GM19452 (cell line): ENCODE measurements at regions not wholly inside any gene's neighbourhood (a gene's known extent, or its start where the extent isn't known, plus 50 kb on each side); places are given as distances from the start of the nearest gene placed in this dataset.
"Not testable (repeated sequence)": the region's sequence is repeated elsewhere in the genome, so short reads cannot be mapped to it uniquely, and the experiment has no call there.

ENCODE experiments used
- ATAC-seq: cut with Tn5 transposase; IDR thresholded peaks from one replicate; pipeline ENCODE4 v1.9.1; 2021; ENCODE audit not compliant: unreplicated experiment

DNA sequence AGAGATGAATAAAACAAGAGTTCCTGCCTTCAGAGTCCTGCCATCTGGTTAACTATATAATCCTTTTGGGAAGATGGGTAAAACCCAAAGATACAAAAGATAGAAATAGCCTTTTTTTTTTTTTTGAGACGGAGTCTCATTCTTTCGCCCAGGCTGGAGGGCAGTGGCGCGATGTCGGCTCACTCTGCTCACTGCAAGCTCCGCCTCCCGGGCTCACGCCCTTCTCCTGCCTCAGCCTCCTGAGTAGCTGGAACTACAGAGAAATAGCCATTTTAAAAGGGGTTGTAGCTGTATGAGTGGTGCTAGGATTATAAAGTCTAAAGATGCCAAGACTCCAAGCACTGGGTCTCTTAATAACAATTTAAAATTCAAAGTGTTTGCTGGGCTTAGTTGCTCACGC, 97.2 kb downstream of the KDR start:
- no peak for ATAC-seq

DNA sequence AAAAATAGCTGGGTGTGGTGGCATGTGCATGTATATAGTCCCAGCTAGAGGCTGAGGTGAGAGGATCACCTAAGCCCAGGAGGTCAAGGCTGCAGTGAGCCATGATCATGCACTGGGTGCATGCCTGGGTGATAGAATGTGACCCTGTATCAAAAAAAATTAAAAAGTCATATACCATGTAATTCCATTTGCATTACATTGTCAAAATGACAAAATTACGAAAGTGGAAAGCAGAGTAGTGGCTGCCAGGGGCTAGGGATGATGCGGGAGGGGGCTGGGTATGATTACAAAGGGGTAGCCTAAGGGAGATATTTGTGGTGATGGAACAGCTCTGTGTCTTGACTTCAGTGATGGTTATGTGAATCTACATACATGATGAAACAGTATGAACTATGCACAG, 97.8 kb downstream of the KDR start:
- no peak for ATAC-seq

DNA sequence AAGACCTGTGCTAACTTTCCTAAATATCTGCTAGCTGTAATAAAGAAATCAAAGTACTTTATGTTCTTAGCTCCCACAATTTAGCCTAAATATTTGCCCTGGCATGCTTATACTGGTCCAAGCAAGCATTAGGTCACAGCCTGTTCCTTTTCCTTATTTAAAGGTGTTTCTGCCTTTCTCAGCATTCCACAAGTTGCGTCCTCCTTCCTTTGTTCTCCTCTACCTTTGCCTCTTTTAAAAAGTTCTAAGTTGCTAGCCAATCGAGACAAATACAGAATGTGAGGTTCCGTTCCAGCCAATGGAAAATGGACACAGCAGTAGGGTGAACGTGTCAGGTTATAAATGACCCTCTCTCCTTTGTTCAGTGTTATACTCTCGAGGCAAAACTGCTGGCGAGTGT, 99.9 kb downstream of the KDR start:
- not testable (repeated sequence) for ATAC-seq

DNA sequence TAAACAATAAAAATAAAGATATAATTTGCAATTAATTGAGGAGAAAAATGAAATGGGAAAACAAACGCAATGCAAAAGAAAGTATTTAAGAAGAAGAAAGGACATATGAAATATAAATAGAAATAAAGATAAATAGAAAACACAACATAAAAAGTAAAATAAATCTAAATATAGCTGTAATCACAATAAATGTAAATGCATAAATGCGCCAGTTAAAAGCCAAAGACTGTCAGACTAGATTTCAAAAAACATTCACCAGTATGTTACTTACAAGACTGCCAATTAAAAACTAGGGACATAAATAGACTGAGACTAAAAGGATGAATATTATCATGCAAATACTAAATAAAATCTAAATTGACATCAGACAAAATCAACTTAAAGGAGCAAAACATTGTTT, 102.4 kb downstream of the KDR start:
- ATAC-seq, result no peak

DNA sequence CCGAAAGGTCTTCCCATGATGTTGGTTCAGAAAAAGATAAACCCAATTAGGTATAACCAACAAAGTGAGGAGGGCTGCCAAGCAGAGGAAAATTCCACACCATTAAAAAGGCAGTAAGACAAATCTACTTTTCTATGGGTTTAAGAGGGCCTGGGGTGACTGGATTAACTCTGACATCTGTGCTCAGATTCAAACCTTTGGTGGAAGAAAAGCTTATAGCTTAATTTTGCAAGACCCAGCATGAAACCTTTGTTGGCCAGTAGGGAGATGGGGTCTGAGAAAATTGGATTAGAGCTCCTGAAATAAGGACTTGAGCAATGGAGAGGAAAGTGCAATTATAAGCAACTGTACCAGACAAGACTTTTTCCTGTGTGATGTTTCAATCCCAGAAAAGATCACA, 104.2 kb downstream of the KDR start:
- no peak for ATAC-seq

DNA sequence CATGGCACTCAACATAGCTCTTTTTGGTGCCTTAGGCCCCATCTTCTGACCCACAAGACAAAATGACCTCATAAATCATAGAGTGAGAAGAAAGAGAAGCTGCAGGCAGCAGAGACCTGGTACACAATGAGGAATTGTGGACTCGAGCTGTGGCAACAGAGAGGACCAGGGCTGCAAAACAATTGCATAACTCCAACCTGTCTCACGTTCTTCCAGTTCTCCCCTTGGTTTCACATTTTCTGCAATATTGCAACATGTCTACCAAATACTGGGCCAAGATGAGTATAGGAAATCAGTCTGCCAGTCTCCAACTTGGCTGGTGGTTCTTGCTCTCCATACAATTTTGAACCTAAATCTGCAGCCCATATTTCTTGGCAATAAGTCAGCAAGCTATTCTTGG, 105.3 kb downstream of the KDR start:
- ATAC-seq, result no peak

DNA sequence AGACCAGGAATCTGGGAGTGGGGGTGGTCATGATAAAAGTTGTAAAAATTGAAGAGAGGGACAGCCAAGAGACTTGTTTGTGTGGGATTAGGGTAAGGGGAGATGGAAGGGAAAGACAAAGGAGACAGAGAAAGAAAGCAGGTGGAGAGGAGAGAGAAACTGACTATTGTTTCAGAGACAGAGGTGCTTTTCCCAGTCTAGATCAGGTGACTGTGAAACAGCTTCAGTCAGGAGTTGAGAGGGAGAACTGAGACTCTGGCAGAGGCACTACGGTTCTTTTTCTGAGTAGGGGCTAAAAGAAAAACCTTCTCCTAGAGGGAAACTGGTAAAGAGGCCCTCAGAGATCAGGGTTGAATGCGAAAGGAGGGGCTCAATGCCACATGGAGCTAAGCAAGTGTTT, 106.4 kb downstream of the KDR start:
- no peak for ATAC-seq

DNA sequence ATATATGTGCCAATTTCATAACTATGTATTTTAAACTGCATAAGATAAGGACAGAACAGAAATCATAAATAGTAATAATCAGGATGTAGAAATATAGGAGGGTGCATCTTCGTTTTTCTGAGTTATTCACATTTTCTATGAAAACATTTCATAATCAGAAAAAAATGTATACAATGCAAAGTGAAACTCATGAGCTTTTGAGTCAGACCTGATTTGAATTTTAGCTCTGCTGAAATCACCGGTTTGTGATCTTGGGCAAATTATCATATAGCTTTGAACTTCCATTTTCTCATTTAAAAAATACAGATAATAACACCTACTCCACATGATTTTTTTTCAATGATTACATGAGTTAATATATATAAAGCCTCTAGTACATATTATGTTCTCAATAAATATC, 106.9 kb downstream of the KDR start:
- ATAC-seq, result no peak

DNA sequence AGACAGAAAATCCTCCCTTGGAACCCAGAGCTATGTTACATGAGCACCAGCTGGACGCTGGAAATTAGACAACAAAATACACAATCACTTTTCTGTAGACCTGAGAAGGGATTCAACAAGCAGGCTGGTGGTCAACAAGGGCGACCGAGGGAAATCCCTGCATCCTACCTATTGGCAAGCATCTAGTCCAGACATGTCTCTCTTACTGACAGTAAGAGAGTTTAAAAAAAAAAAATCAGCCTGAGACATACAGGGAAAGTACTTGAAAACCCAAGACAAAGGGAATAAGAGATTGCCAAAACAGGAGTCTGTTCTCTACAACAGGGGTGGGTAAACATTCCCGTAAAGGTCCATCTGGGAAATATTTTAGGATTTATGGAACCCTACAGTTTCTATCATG, 108.0 kb downstream of the KDR start:
- no peak for ATAC-seq

DNA sequence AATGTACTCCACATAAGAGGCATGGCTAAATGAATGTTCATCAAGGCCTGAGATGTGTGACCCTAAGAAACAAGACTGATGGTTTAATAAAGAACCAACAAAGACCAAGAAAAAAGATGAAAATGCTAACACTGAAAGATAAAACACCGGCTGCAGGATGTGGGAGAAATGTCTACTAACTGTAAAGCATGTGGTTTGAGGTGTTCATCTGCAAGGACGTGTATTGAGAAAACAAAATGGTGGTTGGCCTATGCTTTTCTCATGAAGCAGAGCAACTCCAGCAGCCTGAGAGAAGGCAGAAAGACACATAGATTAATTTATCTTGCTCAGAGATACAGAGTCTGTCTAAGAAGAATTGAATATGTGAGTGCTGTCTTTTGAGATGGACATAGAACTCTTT, 109.3 kb downstream of the KDR start:
- no peak for ATAC-seq

DNA sequence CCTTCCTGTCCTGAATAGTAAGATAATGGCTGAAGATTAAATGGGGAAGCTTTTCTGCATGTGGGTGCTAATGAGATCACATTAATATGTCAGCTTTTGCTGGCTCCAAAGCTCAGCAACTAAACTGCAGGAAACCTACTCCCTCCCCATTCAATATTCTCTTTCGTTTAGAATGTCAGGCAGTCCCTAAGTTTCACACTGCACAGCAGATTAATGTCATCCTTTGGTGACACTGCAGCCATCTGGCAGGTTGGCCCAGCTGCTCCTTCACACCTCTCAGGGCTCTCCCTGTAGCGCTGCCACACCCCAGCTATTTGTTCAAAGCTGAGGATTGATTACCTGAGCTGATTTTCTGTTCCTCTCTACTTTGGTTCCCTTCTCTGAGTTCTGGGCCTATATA, 110.5 kb downstream of the KDR start:
- ATAC-seq, result no peak

DNA sequence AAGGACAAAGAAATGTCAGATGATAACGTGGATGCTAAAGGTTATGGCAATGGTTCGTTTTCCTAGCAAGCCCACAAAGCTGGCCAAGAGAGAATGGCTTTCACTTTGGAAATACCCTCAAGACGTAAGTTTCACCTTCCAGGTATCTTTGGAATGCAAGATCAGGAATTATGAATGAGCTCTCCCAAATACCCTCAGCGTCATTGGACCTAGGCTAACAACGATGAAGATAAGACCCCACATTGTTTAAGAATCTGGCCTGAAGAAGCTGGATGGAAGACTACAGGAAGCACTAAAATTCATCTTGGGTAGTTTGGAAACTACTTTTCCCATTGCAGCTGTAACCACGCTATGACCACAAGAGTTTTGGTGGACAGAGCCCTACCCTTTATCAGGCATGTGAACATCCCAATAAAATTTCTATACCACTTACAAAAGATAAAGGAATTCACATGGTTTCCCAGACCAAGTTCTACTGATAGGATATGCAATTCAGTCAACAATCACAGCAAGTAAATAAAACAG, 111.9 kb downstream of the KDR start:
- no peak for ATAC-seq

DNA sequence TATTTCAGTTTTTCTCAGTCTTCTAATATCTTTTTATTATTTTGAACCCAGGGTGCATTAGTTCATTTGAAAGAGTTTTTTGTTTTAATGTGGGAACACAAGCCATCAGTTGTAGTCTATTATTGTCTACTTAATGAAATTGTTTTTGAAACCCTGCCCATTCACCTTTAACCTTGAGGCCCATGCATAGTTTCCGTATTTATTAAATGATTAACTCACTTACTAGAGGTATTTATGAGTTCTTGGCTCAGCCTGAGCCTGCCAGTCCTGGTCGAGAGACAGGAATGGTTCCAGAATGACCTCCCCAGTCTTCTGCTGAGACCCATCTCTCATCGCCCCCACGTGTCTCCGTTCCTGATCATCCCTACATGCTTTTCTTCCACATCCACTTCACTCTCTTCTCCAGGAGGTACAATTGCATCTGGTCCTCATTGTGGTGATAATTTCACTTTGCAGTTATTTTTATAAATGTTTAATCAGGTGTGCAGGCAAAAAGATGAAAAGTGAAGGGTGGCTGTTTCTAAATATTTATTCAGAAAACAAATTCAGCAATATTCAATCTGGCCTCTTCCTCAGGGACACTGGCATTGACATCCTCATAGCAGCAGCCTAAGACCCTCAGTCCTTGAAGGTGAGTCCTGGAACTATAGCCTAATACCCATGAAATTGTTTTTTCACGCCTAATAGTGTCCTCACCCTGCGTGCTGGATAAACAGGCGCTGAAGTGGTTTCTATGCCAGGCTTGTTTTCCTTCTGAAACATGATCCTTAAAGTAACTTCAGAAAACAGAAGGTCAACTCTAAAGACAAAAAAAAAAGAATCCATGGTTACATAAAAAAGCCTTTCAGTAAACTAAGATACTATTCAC, 112.8 kb downstream of the KDR start:
- no peak for ATAC-seq

DNA sequence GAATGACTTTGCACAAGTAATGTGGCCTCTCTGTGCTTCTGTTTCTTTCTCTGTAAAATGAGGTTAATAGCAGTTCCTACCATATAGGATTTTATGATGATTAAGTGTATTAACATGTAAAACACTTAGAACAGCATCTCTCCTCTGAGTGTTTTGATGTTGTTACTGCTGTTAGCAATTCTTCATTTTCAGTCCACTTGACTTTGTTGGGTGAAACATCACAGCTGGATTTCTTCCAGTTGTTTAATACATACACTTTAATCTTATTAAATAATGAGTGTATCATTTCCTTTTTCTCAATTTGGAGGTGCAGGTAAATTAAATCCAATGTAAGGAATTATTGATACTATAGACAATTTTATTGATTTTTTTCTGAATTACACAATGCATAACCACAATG, 113.6 kb downstream of the KDR start:
- ATAC-seq, result no peak

DNA sequence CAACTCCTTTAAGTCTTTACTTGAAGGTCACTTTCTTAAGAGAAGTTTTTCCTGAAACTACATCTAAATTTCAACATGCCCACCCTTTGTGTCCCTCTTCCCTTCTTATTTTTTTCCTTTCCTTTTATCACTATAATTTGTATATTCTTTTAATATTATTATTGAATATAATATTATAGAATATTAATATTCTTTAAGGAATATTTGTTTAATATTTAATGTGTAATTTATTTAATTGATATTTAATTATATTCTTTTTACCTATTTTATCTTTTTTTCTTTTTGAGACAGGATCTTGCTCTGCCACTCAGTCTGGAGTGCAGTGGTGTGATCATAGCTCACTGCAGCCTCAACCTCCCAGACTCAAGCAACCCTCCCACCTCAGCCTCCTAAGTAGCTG, 114.8 kb downstream of the KDR start:
- ATAC-seq, result no peak

DNA sequence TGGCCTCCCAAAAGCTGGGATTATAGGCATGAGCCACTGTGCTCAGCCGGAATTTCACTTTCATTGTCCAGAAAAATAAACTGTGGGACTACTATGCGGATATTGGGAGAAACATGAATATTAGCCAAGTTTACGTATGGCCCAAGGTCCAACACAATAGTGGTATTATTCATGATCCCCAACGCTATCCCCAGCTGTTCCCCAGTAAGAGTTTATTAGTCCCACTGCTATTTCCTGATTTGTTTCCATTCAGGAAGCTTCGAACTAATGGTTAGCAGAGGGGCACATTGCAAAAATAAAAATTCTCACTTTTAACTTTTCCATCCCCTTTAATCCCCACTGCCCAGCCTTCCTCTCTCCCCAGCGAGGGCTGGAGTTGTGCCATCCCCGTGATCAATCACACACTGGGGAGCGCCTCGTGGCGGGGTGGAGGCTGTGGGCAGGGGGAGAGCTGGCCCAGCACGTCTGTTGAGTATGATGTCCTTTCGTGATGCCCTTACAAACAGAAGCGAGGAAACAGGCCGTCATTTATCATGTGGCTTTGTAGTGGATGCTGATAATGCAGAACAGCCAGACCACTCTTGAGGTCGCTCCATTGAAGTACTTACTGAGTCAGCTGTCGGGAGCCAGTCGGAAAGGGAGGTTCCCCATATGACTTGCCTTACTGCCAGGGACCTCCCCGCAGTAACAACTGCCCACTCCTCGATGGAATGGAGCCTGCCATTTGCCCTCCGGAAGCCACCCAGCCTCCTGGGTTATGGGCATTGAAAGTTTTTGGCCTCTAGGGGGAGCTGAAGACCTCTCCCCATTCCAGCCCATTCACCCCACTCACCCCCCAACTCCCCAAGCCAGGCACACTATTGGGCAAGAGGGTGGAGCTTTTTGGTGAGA, 117.0 kb downstream of the KDR start:
- ATAC-seq, result no peak

DNA sequence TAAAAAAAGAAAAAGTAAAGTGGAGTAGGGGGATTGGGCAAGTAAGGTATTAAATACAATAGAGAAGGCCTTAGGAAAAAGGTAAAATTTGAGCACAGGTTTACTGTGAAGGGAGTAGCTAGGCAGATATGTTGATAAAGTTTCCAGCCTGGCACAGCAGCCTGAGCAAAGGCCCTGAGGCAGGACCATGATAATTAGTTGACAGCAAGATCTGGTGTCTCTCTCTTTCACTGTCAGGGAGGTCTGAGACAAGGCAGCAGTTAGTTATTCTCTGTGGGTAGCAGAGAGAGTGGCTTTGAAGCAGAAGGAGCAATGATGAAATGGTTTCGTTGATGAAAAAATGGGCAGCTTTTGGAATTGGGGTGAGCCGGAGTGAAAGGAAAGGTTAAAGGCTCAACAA, 119.5 kb downstream of the KDR start:
- no peak for ATAC-seq

DNA sequence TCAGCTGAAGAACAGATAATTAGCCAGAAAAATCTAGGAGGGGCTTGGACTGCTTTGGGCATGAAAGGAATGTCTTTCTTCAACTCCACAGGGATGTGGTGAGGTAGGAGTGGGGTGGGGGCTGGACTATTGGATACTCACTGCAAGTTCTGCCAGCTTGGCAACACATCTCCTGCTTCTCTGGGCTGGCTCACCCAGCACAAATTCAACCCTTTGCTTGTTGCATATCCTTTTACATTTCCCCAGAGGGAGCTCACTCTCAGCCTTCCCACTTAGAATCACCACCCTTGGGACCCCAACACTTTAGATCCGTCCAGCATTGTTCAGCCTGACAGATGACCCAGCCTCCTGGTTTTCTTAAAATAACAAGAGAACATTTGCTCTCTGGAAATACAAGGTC, 120.6 kb downstream of the KDR start:
- ATAC-seq, result no peak

DNA sequence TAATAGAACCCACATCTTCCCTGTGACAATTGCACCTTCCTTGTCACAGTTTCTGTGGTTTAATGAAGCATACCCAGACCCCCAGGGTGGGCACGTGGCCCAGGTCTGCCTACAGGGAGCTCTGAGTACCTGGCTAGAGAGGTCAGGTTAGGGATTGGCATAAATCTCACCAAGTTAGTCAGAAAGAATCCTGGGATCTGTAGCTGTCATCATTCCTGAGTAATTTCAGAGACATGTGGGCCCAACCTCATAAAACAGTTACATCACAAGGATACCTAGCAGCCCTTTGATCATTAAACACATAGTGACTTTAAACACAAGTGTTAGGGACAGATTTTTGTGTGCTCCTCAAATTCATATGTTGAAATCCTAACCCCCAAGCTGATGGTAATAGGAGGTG, 123.0 kb downstream of the KDR start:
- no peak for ATAC-seq

DNA sequence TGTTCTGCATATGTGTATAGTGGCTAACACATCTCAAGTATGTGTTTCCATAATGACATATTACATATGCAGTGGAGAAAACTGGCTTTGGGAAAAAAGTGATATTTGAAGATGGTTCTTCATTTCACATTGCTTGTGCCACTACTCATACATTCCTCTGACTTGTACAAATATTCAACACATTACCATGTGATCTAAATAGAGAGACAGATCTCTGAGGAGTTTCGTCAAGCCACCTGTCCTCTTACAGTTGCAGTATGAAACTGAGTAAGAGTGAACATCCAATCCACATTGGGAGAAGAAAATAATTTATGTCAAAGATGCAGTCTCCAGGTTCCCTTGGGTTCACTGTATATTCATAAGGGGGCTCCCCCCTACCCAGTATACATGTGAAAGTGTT, 123.9 kb downstream of the KDR start:
- no peak for ATAC-seq

DNA sequence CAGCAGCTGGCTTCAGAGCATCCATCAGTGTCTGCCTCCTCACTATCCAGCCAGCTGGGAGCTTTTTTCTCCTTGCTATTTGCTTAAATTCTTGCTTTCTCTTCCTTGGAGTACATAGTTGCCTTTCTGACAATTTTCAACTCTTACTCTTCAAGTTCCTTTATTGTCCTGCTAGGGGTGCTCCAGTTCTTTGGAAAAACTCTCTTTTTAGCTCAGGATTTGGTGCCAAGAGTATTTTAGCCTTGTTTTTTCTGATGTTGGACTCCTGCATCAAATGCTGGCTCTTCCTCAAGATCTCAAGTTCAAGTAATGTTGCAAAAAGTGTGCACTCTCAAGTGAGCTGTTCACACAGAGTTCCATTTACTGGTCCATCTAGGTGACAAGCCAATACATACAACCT, 126.4 kb downstream of the KDR start:
- ATAC-seq, result no peak

DNA sequence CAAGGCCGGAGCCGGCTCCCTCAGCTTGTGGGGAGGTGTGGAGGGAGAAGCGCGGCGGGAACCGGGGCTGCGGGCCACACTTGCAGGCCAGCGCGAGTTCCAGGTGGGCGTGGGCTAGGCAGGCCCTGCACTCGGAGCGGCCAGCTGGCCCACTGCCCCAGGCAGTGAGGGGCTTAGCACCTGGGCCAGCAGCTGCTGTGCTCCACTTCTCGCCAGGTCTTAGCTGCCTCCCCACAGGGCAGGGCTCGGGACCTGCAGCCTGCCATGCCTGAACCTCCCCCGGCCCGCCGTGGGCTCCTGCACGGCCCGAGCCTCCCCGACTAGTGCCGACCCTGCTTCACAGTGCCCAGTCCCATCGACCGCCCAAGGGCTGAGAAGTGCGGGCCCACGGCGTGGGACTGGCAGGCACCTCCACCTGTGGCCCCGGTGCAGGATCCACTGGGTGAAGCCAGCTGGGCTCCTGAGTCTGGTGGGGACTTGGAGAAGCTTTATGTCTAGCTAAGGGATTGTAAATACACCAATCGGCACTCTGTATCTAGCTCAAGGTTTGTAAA, 131.8 kb downstream of the KDR start:
- not testable (repeated sequence) for ATAC-seq
